A204.1 (cell line): ENCODE measurements at regions not wholly inside any gene's neighbourhood (a gene's known extent, or its start where the extent isn't known, plus 50 kb on each side); places are given as distances from the start of the nearest gene placed in this dataset.
"Not testable (repeated sequence)": the region's sequence is repeated elsewhere in the genome, so short reads cannot be mapped to it uniquely, and the experiment has no call there.

Experiments used
- FAIRE-seq: peaks from 2 replicates; lab custom pipeline; 2012; peaks lifted over from hg19 to GRCh38; lab: Jason Lieb, UNC

DNA sequence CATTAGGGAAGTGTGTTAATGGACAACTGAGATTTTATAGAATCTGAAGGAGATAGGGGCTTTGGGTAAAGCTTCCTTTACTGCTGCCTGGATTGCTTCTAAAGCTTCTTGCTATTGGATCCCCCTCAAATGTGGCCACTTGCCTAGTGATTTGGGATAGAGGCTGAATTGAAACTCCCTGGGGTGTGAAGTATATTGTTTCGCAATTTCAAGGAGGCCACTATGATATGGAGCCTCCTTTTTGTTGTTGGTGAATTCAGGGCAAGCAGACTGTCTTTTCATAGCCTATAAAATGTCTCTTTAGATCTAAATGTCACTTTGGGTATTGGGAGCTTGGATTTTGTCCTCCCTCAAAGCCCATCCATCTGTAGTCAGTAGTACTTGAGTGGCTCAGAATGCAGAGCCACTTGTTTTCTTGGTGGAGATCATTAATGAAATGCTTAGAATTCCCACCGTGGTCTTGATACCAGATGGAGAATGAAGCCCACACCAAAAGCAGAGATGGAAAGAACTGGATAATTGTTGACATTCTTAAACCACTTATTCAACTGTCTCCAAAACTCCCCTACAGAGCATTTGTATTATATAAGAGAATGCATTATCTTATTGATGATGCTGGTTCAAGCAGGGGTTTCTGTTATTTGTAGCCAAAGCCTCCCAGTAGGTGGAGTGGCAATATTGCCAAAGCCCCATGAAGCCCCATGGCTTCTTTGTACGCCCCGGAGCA is 144.3 kb upstream of the KCNE2 start:
- no peak for FAIRE-seq

GRCh38 chr21:34220556-34221195 is 143.1 kb upstream of the KCNE2 start:
- no peak for FAIRE-seq

DNA sequence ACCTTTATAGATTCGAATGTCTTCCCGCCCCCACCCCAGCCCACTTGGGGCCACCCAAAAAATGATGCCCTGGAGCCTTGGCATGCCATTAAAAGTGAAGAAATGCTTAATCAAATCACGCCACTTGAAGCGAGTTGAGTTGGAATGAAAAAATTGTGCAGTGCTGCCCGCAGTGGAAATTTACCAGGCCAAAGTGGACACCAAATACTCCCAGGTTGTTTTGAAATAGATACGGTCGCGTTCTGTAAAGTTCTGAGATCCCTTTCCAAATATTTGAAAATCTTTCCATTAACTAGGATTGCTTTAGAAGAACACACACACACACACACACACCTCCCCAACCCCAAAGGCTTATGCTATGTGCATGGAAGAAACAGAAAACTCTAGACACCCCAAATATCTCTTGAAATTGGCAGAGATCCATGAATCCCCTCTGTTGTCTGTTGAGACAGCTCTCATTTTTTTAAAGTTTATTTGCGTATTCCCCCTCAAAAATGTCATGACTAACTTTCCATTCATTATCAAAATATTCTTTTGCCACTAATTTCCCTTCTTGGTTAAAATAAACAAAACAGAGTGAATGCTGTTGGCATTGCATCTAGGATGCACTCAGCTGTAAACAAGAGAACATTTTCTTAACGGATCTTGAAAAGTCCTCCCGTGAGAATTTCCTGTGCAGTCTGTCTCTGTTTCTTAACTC is 142.3 kb upstream of the KCNE2 start:
- no peak for FAIRE-seq

- FAIRE-seq, result no peak
Observed at GRCh38 chr21:34222031-34222335, 141.8 kb upstream of the KCNE2 start.

DNA sequence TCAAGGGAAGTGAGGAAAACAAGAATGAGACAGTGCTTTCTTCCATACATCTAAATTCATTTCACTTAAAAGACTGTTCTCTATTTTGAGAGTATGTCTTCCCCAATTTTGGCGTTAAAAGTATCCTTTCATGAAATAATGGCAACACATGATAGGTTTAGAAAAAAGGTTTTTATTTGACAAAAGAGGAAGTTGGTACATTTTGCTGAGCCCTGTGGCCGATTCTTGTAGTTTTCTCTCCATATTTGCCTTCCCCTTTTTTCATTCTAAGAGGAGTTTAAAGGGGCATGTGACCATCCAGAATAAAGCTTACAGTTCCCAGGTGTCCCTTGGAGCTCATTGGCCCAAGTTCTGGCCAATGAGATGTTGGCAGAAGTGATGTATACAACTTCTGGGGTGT is 140.4 kb upstream of the KCNE2 start:
- no peak for FAIRE-seq

DNA sequence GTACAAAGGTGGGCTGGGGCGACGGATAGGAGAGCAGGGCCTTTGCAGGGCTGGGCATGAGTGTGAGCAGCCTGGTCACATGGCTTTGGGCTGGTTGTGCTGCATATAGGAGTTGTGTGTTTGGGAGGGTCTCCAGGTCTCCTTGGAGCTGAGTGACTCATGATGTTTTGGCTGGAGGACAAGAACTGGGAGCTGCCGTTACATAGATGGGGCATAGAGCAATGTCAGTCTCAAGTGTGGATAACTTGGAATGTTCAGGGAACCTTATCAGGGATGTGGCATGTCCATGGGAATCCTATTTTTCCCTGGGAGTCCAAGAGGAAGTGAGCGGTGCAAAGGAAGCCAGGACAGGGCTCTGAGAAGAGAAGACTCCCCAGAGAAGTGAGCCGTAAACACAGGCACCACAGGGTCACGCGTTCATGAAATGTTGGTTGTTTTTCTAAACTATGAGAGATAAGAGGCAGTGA is 136.4 kb upstream of the KCNE2 start:
- FAIRE-seq, result no peak

- FAIRE-seq, result no peak
Observed at GRCh38 chr21:34228792-34229191, 135.0 kb upstream of the KCNE2 start.

- no peak for FAIRE-seq
Observed at GRCh38 chr21:34229353-34229752, 134.5 kb upstream of the KCNE2 start.

DNA sequence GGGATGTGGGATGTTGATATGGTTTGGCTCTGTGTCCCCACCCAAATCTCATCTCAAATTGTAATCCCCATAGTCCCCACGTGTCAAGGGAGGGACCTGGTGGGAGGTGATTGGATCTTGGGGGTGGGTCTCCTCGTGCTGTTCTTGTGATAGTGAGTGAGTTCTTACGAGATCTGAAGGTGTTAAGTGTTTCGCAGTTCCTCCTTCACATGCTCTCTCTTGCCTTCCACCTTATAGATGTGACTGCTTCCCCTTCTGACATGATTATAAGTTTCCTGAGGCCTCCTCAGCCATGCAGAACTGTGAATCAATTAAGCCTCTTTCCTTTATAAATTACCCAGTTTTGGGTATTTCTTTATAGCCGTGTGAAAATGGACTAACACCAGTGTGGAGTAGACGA is 130.1 kb upstream of the KCNE2 start:
- FAIRE-seq, result not testable (repeated sequence)

DNA sequence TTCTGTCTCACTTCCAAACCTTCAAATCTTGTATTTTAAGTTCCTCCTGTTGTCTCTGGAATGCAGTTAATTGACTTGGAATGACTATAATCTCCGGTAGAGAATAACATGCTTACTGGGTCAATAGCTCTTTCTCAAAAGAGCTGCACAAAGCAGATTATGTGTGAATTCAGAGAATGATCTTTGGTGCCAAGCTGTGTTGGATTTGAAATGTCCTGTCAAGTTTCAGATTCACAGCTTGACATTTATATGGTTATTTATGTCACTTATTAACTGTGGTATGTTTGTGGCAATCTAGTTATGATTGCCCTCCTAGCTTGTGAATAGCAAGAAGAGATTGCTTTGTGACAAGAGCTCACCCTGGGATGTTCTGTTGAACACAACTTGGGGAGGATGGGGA is 128.3 kb upstream of the KCNE2 start:
- no peak for FAIRE-seq

DNA sequence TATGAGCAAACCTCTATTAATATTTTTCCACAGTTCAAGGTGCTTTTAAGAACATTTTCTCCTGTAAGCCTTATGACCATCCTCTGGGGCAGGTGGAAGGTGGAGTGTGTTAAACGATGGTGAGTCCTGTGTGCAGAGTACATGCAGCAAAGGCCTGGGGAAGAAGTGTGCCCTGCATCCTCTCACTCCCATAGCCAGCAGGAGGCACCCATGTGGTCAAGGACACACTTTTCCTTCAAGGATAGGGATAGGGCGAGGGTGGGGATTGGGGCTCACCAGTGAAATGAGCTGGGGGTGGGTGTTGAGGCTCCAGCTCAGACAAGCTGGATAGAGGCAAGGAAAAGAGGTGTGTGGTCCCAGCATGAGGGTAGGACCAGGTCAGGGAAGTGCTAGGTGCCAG is 120.8 kb upstream of the KCNE2 start:
- FAIRE-seq, result no peak

- FAIRE-seq, result no peak
Observed at GRCh38 chr21:34243562-34243961, 120.2 kb upstream of the KCNE2 start.

DNA sequence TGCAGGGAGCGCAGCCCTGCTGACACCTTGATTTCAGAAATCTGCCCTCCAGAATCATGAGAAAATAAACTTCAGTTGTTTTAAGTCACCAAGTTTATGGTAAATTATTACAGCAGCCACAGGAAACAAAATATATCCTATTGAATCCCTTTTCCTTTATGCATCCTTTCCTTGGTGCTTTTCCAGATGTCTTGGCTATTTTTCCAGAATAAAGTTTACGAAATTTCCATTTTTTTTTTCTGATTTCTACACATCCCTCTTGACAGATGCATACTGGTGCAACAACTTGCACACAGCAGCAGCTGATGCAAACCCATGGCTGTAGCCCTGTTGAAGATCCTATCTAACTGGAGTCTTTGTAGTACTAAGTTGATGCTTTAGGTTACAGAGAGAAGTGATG is 111.1 kb upstream of the KCNE2 start:
- no peak for FAIRE-seq

DNA sequence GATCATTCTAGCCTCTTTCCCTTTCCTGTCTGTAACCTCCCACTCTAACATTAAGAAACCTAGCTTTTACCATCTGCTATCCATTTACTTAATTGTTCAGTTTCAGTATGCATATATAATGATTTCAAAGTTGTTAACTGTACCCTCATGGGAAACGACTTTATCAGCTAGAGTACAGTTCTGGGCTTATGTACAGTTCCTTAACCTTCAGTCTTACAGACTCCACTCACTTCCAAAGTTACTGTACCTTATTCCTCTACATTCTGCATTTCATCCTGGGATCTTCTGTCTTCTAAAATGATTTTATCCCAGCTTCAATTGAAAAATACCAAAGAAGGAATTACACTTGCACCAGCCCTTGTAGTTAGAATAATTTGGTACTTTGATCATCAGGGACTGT is 108.7 kb upstream of the KCNE2 start:
- FAIRE-seq, result no peak

DNA sequence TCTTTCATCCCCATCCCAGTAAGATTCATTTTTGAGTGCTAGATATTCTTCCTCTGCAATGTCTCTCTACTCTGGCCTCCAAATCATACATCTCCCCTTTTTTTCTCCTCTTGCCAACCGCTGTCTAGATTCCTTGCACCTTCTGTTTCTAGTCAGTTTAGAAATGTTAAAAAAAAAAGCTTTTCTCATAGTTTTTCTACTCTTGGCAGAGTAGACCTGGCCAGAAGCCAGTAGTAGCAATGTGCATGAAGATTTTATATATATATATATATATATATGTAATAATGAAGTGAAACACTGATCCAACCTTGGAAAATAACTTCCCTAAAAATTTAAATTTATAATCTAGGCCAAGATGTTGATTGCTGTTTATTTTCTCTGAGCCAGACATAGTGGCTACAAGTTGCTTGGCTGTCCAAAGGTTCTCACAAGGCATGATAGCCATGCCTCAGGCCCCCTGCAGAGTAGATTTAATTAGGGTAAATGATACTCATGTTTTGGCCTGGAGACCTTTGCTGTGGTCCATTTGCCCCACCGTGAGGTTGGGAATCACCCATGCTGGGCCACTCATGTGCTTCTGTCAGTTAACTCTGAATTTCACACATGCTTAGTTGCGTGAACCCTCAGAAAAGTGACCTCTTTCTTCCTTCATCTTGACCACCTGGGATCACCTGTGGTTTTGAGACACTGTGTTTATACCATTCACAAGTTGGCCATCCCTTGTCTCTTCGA is 103.4 kb upstream of the KCNE2 start:
- no peak for FAIRE-seq

- no peak for FAIRE-seq
Observed at GRCh38 chr21:34261841-34262468, 101.9 kb upstream of the KCNE2 start.

GRCh38 chr21:34262469-34262845 is 101.3 kb upstream of the KCNE2 start:
- FAIRE-seq, result no peak

- no peak for FAIRE-seq
Observed at GRCh38 chr21:34263629-34264028, 100.2 kb upstream of the KCNE2 start.

DNA sequence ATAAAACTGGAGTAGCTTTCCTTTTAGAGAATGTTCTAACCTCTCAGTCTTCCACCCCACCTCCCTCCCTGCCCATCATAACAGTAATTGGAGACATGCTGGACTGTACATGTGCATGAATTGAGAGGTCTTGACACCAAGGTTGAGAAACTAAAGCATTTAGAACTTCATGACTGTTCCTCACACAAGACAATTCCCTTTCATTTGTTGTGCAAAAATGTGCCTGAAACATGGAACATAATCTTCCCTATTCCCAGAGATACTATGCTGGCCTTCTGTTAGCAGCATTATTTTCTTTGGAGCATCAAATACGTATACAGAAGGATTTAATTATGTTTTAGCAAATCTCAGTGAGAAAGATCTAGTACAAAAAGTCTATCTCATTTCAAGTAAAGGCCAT is 97.5 kb upstream of the KCNE2 start:
- no peak for FAIRE-seq

DNA sequence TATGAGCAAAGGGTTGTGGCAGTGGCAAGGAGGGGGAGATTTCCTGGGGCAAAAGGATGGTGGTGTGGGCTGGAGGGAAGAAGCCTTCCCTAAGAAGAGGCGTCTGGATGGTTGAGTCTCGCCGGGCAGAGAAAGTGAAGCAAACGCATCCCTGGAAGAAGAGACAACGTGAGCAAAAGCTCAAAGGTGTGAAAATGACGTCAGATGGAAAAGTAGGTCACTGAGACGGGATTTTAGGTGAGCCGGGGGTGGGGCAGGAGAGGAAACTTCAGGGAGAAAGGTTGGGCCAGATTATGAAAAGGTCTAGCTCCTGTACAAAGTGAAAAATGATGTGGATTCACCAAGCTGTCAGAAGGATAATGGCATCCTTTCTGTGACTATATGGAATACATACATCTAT is 95.3 kb upstream of the KCNE2 start:
- no peak for FAIRE-seq

GRCh38 chr21:34270411-34270810 is 93.4 kb upstream of the KCNE2 start:
- no peak for FAIRE-seq

GRCh38 chr21:34271189-34271851 is 92.5 kb upstream of the KCNE2 start:
- FAIRE-seq, result no peak
